Epithelial cell of proximal tubule (primary cell): ENCODE measurements at regions not wholly inside any gene's neighbourhood (a gene's known extent, or its start where the extent isn't known, plus 50 kb on each side); places are given as distances from the start of the nearest gene placed in this dataset.

Source experiments
- DNase-seq: peaks from one replicate; pipeline ENCODE4 v3.0.0-alpha.2; 2011; ENCODE audit warnings: low read depth
- H3K4me3 ChIP-seq: 2 replicates; pipeline ENCODE4 v1.5.1; 2011; ENCODE audit warnings: low read depth, mild to moderate bottlenecking, low read length
- CTCF ChIP-seq: conservative IDR thresholded peaks from 2 replicates; pipeline ENCODE4 v1.5.1; 2012; ENCODE audit warnings: low read depth, mild to moderate bottlenecking, low read length

- DNase-seq, result no peak
- TF ChIP-seq CTCF, result no peak
- no peak overlapping the region for H3K4me3 ChIP-seq
Measured at GRCh38 chr2:23146011-23146410, 239.0 kb upstream of the KLHL29 start.

- TF ChIP-seq CTCF, result no peak
- no peak overlapping the region for H3K4me3 ChIP-seq
- no peak for DNase-seq
Measured at GRCh38 chr2:23148342-23148741, 236.6 kb upstream of the KLHL29 start.

GRCh38 chr2:23149777-23150176 is 235.2 kb upstream of the KLHL29 start:
- TF ChIP-seq CTCF, result no peak

GRCh38 chr2:23153484-23153883 is 231.5 kb upstream of the KLHL29 start:
- H3K4me3 ChIP-seq, result no peak overlapping the region
- TF ChIP-seq CTCF, result no peak
- DNase-seq, result no peak

More at GRCh38 chr2:23149777-23150176, 235.2 kb upstream of the KLHL29 start:
- DNase-seq, result no peak
- H3K4me3 ChIP-seq, result no peak overlapping the region

- TF ChIP-seq CTCF, result no peak
- H3K4me3 ChIP-seq, result no peak overlapping the region
- no peak for DNase-seq
Measured at GRCh38 chr2:23155022-23155421, 230.0 kb upstream of the KLHL29 start.

- no peak overlapping the region for H3K4me3 ChIP-seq
- TF ChIP-seq CTCF, result no peak
- DNase-seq, result no peak
Measured at GRCh38 chr2:23157812-23158211, 227.2 kb upstream of the KLHL29 start.

GRCh38 chr2:23158306-23158705 is 226.7 kb upstream of the KLHL29 start:
- no peak for DNase-seq
- no peak overlapping the region for H3K4me3 ChIP-seq
- TF ChIP-seq CTCF, result no peak
